ENCODE measurements at regions not wholly inside any gene's neighbourhood (a gene's known extent, or its start where the extent isn't known, plus 50 kb on each side); places are given as distances from the start of the nearest gene placed in this dataset.
A peak's percentile ranks its signal among the peaks of the same experiment; 100 is the strongest.

- TF ChIP-seq REST (IDR thresholded peaks at IDR 0.05; ENCODE audit: unreplicated experiment) (no peak), ZNF331 (CRISPR knock-in tag; IDR thresholded peaks at IDR 0.05; ENCODE audit: low read depth) (no peak), CTCF (conservative IDR thresholded peaks at IDR 0.05; ENCODE audit: low read depth in 2 of 2) (no peak), EZH2 (IDR thresholded peaks at IDR 0.05; ENCODE audit: low read depth, unreplicated experiment) (no peak), JUNB (IDR thresholded peaks at IDR 0.05; ENCODE audit: unreplicated experiment) (no peak), EZH2phosphoT487 (IDR thresholded peaks at IDR 0.05; ENCODE audit: unreplicated experiment) (no peak)
Measured at GRCh38 chr6:95804847-95805541, 210.8 kb upstream of the FUT9 start (continued).

- 0 out of 2 replicates have a peak overlapping the region, but pooled peaks have one; percentile 39 for H3K4me2 ChIP-seq
- peaks cover 49% of the 10 kb centered on the region for H3K27me3 Mint-ChIP-seq (ENCODE audit: insufficient read depth, low read depth, poor library complexity)
- no peaks in the 10 kb centered on the region for H3K36me3 ChIP-seq (ENCODE audit: insufficient read depth)
- H3K36me3 Mint-ChIP-seq (ENCODE audit: low read depth) = no peaks in the 10 kb centered on the region
- no peak overlapping the region for H3K27ac Mint-ChIP-seq
- peaks cover 16% of the 10 kb centered on the region; the same call in 1 of the 2 replicates for H3K4me1 ChIP-seq (ENCODE audit: insufficient read depth)
- DNase-seq (ENCODE audit: low spot score) = no peak
- H3K79me2 ChIP-seq (replicated peaks; ENCODE audit: insufficient read depth) = no peaks in the 10 kb centered on the region
- no peaks in the 10 kb centered on the region for H3K9me3 Mint-ChIP-seq
- no peaks in the 10 kb centered on the region for H3K9me2 ChIP-seq (ENCODE audit: insufficient read depth)
- H3K4me3 ChIP-seq = no peak overlapping the region
- peaks cover 16% of the 10 kb centered on the region for H3K4me1 Mint-ChIP-seq
- no peak overlapping the region for H2AFZ ChIP-seq
- no peak overlapping the region for H3K4me3 Mint-ChIP-seq
- peaks cover 6% of the 10 kb centered on the region; the same call in 1 of the 2 replicates for H4K20me1 ChIP-seq (replicated peaks; ENCODE audit: insufficient read depth)
- H3K27ac ChIP-seq (ENCODE audit: low read depth) = no peak overlapping the region
- no peak for ATAC-seq
- no peaks in the 10 kb centered on the region for H3F3A ChIP-seq (replicated peaks; ENCODE audit: low read depth)
- H3K27me3 ChIP-seq (ENCODE audit: insufficient read depth) = peaks cover 60% of the 10 kb centered on the region
- no peak for TF ChIP-seq JUNB (IDR thresholded peaks at IDR 0.05; ENCODE audit: unreplicated experiment)
- TF ChIP-seq REST (IDR thresholded peaks at IDR 0.05; ENCODE audit: unreplicated experiment) = no peak
- TF ChIP-seq STAT1 (IDR thresholded peaks at IDR 0.05; ENCODE audit: unreplicated experiment) = no peak
- no peak for TF ChIP-seq EZH2phosphoT487 (IDR thresholded peaks at IDR 0.05; ENCODE audit: unreplicated experiment)
- TF ChIP-seq, protein P1, sequence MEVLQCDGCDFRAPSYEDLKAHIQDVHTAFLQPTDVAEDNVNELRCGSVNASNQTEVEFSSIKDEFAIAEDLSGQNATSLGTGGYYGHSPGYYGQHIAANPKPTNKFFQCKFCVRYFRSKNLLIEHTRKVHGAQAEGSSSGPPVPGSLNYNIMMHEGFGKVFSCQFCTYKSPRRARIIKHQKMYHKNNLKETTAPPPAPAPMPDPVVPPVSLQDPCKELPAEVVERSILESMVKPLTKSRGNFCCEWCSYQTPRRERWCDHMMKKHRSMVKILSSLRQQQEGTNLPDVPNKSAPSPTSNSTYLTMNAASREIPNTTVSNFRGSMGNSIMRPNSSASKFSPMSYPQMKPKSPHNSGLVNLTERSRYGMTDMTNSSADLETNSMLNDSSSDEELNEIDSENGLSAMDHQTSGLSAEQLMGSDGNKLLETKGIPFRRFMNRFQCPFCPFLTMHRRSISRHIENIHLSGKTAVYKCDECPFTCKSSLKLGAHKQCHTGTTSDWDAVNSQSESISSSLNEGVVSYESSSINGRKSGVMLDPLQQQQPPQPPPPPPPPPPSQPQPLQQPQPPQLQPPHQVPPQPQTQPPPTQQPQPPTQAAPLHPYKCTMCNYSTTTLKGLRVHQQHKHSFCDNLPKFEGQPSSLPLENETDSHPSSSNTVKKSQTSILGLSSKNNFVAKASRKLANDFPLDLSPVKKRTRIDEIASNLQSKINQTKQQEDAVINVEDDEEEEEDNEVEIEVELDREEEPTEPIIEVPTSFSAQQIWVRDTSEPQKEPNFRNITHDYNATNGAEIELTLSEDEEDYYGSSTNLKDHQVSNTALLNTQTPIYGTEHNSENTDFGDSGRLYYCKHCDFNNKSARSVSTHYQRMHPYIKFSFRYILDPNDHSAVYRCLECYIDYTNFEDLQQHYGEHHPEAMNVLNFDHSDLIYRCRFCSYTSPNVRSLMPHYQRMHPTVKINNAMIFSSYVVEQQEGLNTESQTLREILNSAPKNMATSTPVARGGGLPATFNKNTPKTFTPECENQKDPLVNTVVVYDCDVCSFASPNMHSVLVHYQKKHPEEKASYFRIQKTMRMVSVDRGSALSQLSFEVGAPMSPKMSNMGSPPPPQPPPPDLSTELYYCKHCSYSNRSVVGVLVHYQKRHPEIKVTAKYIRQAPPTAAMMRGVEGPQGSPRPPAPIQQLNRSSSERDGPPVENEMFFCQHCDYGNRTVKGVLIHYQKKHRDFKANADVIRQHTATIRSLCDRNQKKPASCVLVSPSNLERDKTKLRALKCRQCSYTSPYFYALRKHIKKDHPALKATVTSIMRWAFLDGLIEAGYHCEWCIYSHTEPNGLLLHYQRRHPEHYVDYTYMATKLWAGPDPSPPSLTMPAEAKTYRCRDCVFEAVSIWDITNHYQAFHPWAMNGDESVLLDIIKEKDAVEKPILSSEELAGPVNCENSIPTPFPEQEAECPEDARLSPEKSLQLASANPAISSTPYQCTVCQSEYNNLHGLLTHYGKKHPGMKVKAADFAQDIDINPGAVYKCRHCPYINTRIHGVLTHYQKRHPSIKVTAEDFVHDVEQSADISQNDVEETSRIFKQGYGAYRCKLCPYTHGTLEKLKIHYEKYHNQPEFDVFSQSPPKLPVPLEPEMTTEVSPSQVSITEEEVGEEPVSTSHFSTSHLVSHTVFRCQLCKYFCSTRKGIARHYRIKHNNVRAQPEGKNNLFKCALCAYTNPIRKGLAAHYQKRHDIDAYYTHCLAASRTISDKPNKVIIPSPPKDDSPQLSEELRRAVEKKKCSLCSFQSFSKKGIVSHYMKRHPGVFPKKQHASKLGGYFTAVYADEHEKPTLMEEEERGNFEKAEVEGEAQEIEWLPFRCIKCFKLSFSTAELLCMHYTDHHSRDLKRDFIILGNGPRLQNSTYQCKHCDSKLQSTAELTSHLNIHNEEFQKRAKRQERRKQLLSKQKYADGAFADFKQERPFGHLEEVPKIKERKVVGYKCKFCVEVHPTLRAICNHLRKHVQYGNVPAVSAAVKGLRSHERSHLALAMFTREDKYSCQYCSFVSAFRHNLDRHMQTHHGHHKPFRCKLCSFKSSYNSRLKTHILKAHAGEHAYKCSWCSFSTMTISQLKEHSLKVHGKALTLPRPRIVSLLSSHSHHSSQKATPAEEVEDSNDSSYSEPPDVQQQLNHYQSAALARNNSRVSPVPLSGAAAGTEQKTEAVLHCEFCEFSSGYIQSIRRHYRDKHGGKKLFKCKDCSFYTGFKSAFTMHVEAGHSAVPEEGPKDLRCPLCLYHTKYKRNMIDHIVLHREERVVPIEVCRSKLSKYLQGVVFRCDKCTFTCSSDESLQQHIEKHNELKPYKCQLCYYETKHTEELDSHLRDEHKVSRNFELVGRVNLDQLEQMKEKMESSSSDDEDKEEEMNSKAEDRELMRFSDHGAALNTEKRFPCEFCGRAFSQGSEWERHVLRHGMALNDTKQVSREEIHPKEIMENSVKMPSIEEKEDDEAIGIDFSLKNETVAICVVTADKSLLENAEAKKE (CRISPR knock-in tag; IDR thresholded peaks at IDR 0.05) = no peak
- no peak for TF ChIP-seq ZNF331 (CRISPR knock-in tag; IDR thresholded peaks at IDR 0.05; ENCODE audit: low read depth)
Measured at GRCh38 chr6:95805699-95806098, 210.1 kb upstream of the FUT9 start.
